Panc1 (cell line): ENCODE measurements at regions not wholly inside any gene's neighbourhood (a gene's known extent, or its start where the extent isn't known, plus 50 kb on each side); places are given as distances from the start of the nearest gene placed in this dataset.

ENCODE experiments used
- CTCF ChIP-seq: fragments of 450-650 bp; IDR thresholded peaks from 2 replicates; pipeline ENCODE4 v1.5.1; 2017; ENCODE audit warnings: mild to moderate bottlenecking
- POLR2AphosphoS5 ChIP-seq: IDR thresholded peaks from 2 replicates; pipeline ENCODE4 v1.6.1; 2012; ENCODE audit warnings: mild to moderate bottlenecking, low read depth, low read length, moderate library complexity
- REST ChIP-seq, 2 experiments: IDR thresholded peaks; 2 replicates each; pipeline ENCODE4 v1.6.1; 2011 to 2012; ENCODE audit warnings: low read depth in 2 of 2, control low read depth in 1 of 2, low read length in 1 of 2, mild to moderate bottlenecking in 1 of 2, moderate library complexity in 1 of 2; ENCODE audit not compliant: insufficient read depth in 1 of 2
- TCF7L2 ChIP-seq: IDR thresholded peaks from 2 replicates; pipeline ENCODE4 v1.6.1; 2011; ENCODE audit warnings: mild to moderate bottlenecking, low read depth, low read length, inconsistent platforms

- no peak for TF ChIP-seq CTCF
- no peak for TF ChIP-seq POLR2AphosphoS5
- TF ChIP-seq REST (IDR thresholded peaks at IDR 0.05; ENCODE audit: insufficient read depth in 1 of 2, low read depth in 2 of 2, low read length in 1 of 2) = no peak
- no peak for TF ChIP-seq TCF7L2
These were observed 193.0 kb upstream of the MAP1B start for GRCh38 chr5:71914281-71914680.
